Epidermal melanocyte (primary cell): ENCODE measurements at regions not wholly inside any gene's neighbourhood (a gene's known extent, or its start where the extent isn't known, plus 50 kb on each side); places are given as distances from the start of the nearest gene placed in this dataset.

Experiments used
- DNase-seq: peaks from one replicate; pipeline ENCODE4 v3.0.0; 2011; ENCODE audit warnings: low spot score; ENCODE audit not compliant: insufficient read length

DNA sequence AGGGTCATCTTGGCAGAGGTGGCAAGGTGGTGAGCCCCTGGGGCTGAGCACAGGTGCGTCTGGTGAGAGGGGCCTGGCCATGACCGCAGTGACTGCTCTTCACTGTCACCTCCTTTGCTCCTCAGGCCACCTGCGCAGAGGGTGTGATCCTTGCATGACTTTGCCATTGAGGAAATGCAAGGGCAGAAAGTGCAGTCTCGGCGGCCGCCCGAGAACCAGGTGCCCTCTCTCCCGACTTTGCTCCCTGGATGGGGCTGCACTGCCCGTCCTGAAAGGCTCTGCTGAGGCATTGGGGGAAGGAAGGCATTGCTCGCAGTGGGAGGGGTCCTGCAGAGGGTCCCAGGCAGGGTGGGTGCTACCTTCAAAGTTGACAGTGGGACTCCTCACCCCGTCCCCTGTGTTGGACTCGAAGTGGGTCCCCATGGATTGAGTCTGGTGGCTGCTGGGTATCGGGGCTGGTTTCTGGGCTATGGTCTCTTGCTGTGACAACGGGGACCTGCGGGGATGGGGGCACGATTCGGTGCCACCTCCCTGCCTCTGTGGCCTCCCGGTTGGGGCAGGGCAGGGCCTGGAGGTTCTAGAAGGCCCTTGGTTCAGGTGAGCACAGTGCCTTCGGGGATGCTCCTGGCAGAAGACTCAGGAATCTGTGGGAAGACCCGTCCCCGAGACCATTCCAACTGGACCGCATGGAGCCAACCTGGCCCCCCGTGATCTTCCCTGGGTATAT is 1239.4 kb downstream of the BRD1 start:
- DNase-seq, result no peak

DNA sequence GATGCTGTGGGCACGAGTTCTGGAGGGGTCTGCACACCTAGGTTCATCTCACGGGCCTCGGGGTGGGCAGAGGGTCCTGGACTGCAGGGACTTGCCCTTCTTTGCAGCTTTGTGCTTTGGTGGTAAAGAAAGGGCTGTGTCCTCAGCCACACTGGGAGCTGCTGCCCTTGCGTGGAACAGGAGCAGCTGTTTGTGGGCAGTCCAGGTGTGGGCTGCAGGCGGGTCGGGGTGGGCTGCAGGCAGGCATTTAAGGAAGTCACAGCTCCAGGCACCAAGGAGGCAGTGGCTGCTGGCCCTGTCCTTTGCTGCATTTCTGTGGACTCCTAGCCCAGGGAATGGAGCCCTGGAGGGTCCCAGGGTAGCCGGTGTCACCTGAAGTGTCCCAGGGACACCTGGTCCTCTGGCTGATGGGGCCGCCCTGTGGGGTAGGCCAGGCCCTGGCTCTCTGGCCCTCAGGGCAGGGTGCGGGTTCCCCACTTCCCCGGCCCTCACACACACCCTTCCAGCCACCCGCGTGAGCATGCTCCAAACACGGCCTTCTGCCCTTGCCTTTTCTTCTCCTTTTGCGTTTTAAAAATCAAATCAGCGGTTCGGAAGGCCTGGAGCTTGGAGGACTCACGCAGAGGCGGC is 1240.3 kb downstream of the BRD1 start:
- no peak for DNase-seq

DNA sequence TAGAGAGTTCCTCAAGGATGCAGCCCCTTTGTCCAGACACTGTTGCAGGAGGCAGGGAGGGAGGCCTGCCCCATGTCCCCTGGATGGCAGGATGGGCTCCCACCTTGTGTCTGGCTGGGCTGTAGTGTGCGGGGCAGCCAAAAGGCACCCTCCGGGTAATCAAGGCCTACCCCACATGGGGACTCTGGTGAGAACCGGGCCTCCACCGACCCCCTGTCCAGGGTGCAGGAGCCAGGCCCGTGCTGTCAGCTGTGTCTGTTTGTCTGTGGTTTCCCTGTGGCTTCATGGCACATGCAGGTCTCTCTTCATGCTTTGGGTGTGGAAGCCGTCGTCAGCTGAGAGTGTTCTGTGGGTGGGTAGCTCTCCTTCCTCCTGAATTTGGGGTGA is 1240.9 kb downstream of the BRD1 start:
- DNase-seq, result no peak

DNA sequence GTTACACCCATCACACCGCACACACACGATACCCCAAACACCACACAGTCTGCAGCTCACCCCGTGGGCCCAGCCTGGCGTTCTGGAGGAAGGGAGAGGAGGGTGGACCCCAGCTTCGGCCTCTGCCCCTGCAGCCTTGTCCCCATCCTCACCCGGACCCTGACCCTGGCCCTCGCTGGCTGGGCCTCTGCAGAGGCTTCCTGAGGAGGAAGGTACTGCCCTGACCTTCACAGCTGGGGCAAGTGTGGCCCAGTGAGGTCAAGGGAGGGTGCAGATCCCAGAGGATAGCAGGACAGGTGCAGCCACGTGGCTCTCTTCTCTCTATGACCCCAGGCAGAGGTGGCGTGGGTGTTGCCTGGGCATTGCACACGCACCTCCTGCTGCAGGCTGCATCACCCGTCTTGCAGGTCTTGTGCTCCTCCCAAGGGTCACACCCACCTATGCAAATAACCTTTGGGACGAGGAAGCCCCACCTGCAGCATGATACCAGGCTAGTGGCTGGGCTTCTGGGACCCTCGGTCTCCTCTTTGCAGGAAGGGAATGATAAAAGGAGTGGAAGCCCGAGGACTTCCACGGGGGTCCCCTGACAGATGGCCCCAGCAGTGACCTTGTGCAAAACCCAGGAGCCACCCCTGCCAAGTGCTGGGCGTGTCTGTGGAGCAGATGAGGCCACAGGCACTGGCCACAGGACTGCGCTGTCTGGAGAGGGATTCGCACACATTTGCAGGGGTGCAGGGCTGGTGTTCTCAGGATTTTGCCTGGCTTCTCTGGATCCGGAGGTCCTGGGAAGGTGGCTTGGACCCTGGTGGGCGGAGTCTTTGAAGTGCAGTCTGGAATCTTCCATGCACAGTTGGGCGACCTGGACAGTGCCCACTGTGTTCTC is 1241.5 kb downstream of the BRD1 start:
- no peak for DNase-seq

DNA sequence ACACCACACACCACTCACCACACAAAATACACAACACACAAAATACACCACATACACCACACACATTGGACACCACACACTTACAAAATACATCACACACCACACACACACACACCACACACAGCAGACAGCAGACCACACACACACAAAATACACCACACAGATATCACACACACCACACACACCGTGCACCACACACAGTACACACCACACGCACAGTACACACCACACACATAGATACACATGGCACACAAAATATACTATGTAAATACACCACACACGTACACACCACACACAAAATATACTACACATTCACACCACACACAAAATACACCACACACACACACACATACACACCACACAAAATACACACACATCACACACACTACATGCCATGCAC is 1243.5 kb downstream of the BRD1 start:
- DNase-seq, result no peak

DNA sequence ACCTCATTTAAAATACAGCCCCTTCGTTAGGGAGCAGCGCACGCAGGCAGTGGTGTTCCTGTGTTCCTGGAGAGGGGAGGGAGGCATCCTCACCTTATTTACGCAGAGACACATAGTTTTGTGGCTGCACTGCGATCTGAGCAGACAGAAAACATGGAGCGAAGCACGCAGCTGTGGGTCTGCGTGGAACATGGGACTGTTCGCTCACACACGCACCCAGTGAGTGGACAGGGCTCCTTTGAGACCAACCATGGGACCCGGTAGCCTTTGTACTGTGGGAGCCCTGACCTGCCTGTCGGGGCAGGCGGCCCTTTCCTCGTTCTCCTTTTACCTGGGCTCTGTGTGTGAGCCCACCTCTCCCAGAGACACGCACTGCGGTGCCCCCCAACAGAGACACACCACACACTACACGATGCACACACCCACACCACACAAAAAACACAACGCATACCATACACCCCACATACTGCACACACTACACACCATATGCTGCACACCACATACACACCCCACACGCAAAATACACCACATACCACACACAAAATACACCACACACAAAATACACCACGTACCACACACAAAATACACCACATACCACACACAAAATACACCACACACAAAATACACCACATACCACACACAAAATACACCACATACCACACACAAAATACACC is 1245.7 kb downstream of the BRD1 start:
- DNase-seq, result no peak

DNA sequence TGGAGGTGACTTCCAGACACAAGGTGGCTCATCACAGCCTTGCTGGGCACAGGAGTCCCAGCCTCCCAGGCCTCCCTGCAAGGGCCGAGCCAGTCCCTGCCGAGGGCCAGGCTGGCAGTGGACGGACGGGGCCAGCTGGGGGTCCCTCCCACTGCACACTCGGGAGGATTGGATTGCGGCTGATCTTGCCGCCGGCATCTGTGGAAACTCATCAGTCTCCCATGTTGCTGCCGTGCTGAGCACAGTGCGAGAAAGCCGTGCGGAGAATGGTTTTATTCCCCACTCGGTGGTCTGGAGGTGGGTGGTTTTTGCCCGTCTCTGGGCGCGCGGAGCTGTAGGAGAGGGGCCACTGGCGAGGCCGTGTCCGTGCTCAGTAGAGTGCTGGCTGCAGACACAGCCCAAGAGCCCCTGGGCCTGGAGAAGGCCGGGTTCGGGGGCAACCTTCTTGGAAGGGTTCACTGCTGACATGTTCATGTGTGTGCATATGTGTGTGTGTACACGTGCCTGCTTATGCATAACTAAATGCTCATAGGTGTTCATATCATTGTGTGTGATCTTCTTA is 1246.4 kb downstream of the BRD1 start:
- no peak for DNase-seq

DNA sequence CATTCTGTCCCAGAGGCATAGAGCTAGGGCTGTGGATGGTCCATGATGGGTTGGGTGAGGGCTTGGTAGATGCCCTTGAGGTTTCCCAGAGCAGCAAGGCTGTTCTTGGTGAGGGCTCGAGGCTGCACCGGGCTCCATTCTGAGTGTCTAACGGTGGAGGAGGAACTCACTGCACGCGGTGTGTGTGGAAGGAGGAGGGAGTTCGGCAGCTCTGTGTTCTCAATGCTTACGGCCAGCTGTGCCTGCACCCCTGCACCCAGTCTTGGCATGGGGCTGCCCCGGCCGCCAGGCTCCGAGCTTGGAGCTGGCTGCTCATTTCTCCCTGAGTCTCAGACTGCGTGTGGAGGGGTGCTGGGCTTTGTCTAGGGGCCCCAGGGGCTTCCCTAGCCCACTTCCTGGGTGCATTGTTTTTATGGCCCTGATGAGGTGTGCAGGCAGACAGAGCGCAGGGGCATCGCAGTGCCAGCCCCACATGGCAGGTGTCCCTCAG is 1247.1 kb downstream of the BRD1 start:
- DNase-seq, result no peak

DNA sequence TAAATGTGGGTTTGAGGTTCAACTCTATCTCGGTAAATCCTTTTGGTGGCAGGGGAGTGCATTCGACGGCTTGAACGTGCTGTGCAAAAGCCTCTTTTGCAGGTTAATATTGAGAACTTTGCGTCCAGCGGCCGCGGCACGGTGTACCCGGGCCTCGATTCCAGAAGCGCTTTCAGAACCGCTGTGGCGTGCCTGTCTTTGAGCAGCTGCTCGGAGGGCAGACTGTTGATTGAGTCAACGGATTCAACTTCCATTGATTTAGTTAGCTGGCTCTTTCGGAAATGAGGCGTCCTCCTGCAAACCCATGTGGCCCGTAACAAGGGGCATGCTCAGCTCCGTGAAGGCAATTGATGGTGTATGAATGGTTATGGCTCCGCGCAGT is 1247.8 kb downstream of the BRD1 start:
- no peak for DNase-seq

DNA sequence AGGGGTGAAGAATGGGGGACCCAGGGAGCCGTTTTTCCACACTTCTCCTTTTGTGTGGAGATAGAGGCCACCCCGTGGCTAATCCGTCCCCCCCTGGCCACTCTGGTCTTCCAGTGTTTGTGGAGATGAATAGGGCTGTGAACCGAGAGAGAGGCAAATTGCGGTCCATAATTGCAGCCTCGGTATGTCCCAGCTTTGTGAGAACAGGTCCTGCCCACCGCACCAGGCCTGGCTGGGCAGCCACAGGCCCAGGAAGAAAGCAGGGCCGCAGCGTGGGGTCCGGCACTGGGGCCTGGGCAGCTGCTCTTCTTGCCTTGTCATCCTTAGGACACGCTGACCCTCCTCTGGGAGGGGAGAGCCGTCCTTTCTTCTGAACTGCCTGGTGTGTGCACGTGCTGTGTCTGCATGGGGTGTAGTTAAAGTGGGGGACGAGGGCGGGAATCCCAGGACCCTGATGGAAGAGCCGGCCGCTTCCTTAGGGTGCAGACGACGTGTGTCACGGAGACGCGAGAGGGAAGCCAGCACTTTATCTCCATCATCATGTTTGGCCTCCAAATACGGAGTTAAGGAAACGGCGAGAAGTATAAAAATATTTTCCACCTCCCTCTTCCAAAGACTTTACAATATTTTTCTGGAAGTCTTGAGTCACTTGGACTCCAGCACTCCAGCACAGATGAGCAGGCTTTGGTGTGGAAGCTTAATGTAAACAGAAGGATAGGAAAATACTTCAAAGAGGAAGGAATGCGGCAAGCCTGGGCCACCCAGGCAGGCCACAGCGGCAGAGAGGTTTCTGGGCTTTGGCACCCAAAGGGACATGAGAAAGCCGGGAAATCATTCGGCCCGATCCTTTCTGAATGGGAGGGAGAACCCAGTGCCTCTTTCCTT is 1248.4 kb downstream of the BRD1 start:
- no peak for DNase-seq

DNA sequence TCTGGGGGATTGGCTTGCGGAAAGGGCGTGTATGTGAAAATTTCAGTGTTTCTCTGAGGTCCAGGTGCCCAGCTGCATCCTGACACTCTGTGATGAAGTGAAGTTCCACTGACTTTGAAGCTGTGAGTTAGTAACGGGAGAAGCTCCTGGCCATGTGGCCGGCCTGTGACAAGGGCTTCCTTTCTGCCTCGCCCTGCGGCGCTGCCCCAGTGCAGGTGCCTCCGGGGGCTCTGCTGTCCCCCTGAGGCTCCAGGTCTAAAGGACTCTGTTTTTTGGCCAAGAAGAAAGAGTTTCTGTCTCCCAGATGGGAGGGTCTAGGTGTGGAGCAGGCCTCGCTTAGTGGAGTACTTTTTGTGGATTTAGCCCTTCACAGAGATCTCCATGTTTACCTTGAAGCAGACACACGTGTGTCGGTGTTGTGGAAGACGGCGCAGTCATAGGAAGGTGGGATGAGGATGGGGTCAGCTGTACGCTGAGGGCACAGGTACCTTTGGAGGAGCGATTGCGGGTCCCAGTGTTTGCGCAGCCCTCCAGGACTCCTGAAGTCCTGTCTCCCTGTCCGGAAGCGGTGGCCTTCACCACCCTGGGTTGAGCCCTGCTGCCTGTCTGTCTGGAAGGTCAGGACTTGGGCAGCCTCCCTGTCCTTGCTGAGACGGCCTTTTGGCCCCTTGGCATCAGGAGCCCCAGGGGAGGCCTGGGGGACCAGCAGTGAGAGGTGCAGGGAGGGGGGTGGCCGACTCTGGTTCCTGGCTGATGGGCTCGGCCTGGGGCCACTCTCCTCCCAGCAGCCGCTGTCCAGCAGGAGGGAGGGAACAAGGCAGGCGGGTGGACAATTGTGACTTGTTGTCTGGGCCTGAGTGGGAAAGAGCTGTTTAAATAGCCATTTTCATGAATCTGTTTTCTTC is 1249.3 kb downstream of the BRD1 start:
- no peak for DNase-seq

DNA sequence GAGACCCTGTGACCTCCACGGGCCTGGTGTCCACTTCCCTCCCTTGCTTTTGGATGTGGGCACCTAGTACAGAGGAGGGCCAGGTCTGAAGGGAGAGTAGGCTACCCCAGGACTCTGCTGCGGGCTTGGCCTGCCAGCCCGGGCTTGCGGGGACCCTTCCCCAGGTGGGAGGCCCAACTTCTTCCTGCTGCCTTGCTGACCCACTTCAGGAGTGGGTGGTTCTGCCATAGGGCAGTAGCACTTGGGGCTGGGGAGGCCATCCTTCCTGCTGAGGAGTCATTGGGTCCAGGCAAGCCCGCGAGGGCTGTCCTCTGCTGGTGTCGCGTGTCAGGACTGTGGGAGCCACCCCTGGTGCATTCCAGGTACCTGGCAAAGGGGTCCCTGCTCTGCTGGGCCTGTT is 1250.0 kb downstream of the BRD1 start:
- DNase-seq, result no peak

DNA sequence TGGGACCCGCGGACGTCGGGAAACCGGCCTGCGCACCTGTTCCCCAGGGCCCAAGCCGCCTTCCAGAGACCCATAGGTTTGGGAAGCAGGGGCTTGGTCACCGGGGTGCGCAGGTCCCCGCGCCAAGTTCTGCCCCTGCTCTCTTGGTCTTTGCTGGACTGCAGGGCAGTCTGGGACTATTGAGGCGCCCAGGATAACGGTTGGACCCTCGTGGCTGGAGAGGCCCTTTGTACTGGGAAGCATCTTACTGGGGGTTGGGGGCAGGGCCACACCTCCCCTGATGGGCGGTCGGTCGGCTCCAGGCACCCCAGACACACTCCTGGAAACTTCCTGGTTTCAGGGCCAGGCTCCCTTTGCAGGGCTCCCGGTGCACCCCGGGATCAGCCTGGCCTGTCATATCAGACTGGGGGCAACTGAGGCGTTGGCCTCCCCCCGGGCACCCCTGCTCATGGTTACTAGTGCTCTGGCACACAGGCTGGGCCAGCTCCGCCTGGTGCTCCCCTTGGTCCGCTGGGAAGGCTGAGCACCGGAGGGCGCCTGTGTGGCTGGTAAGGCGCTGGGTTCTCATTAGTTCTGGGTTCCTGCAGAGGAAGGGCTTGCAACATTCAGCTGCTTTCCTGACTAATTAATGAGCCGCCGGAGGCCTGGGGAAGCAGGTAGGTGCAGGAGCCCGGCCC is 1250.5 kb downstream of the BRD1 start:
- DNase-seq, result no peak

DNA sequence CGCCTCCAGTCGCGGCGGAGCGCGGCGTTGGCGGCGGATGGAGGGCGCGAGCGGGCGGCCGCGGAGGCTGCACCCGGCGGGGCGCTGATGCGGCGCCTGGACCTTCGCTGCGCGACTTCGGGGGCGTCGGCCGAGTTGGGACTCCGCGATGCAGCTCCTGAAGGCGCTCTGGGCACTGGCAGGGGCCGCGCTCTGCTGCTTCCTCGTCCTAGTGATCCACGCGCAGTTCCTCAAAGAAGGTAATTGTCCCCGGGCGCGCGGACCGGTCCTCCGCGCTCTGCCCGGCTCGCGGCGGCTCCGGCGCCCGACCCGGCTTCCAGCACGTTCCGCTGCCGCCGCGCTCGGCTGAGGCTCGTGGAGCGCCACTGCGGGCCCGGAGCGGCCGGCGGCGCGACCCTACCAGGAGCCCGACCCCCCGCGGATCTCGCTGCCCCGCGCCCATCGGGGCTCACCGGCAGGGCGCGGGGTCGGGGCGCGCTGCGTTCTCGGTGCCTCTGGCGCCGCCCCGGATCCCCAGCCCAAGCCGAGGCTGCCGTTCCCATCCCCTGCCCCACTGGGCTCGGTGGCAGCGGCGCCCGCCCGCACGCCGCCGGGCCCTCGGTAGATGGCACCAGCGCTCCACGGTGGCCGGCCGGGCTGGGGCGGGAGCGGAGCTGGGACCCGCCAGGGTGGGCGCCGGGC is 1251.2 kb downstream of the BRD1 start:
- DNase-seq, result no peak

DNA sequence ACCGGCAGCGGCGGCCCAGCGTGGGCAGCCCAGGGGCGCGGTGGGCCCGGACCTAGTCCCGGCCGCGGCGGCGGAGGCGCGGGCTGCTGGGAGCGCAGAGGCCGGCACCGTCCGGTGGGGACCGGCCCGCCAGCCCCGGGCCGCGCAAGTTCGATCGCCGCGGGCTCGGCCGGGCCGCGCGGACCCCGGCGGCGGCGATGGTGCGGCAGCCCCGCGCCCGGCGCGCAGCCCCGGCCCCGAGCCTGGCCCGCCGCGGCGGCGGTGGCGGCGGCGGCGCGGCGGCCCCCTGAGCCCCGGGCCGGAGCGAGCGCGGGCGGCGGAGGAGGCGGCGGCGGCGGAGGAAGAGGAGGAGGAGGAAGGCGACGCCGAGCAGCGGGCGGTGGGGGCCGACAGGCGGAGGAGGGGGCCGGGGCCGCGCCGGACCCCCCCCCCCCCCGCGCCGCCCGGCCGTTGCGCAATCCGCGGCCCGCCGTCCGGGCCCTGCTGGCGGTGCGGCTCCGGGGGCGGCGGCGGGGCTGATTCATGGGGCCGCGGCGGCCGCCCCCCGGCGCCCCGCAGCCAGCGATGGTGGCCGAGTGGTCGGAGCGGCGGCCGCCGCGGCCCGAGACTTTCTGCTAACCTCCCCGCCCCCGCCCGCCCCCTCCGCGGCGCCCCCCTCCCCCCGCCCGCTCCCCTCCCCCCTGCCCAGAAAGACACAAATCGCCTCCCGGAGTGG is 1251.9 kb downstream of the BRD1 start:
- DNase-seq, result no peak

DNA sequence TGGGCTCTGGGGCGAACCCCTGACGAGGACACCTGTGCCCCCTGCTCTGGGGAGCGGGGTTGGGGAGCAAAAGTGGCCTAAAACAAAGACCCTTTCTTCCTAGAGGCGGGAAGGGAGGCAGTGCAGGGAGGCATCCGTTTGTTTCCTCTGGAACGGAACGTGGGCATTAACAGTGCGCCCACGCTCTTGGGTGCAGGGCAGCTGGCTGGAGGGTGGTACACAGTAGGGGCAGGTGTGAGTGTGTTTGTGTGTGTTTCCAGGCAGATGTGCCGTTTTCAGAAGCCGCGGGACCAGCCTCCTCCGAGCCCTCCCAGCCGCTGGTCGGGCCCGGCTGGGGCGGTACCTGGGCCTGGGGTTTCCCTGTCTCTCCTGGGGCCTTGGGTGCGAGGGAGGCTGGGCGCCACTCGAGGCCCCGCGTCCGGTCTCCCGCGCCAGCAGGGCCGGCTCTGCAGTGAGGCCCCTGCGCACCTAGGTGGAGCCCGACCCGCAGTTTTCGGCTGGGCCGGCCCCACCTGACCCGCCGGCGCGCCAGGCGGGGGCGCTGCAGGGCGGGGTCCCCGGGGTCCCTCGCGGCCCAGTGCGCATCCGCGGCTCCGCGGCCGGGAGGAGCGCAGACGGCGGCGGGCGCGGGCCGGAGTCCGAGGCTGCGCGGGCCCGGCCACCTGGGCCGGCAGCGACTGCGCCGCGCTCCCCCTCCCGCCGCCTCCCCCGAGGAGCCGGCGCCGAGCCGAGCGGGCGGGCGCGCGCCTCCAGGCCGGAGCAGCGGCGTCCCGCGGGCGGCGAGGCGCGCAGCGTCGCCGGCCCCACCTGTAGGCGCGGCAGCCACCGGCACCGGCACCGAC is 1252.7 kb downstream of the BRD1 start:
- DNase-seq, result no peak

DNA sequence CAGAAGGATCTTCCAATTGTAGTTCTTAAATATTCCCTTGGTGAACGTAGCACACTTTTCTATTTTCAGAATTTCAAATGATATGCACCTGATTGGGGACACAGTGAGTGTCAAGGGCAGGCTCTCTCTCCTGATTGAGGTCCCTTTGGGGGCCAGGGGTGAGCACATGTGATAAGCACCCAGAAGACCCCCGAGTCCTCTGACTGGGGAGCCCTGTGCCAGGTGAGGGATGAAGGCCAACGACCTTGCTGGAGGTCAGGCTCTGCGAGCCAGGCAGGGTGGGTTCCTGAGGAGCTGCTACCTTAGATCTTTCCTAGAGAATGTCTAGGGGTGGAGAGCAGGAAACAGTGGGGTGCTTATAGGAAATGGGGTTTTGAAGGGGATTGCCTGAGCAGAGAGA is 1253.9 kb downstream of the BRD1 start:
- no peak for DNase-seq
